ENCODE measurements at regions not wholly inside any gene's neighbourhood (a gene's known extent, or its start where the extent isn't known, plus 50 kb on each side); places are given as distances from the start of the nearest gene placed in this dataset.

DNA sequence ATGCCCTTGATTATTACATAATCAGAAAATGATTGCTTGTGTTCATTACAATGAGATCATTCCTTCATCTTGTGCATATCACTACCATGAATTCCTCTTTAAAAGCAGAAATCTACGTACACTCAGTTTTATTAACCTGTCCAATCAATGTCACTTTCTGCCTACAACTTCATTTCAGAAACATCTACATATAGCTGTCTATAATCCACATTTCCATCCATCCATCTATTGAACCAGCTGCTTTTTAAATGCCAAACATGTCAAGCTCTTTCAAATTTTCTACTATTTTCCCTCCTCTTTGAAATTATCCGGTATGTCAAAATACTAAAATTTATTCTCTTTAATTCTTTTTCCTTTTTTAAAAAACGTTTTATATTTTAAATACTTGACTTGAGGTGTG lies 462.0 kb downstream of the GABRG1 start (continued):
- TF ChIP-seq, protein P1, sequence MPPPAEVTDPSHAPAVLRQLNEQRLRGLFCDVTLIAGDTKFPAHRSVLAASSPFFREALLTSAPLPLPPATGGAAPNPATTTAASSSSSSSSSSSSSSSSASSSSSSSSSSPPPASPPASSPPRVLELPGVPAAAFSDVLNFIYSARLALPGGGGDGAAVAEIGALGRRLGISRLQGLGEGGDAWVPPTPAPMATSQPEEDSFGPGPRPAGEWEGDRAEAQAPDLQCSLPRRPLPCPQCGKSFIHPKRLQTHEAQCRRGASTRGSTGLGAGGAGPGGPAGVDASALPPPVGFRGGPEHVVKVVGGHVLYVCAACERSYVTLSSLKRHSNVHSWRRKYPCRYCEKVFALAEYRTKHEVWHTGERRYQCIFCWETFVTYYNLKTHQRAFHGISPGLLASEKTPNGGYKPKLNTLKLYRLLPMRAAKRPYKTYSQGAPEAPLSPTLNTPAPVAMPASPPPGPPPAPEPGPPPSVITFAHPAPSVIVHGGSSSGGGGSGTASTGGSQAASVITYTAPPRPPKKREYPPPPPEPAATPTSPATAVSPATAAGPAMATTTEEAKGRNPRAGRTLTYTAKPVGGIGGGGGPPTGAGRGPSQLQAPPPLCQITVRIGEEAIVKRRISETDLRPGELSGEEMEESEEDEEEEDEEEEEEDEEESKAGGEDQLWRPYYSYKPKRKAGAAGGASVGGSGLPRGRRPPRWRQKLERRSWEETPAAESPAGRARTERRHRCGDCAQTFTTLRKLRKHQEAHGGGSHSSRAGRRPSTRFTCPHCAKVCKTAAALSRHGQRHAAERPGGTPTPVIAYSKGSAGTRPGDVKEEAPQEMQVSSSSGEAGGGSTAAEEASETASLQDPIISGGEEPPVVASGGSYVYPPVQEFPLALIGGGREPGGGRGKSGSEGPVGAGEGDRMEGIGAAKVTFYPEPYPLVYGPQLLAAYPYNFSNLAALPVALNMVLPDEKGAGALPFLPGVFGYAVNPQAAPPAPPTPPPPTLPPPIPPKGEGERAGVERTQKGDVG (CRISPR knock-in tag; IDR thresholded peaks at IDR 0.05): no peak
- TF ChIP-seq EP300 (IDR thresholded peaks at IDR 0.05; ENCODE audit: borderline replicate concordance in 1 of 2, control insufficient read depth in 1 of 2, low read depth in 2 of 2, low read length in 2 of 2): no peak

DNA sequence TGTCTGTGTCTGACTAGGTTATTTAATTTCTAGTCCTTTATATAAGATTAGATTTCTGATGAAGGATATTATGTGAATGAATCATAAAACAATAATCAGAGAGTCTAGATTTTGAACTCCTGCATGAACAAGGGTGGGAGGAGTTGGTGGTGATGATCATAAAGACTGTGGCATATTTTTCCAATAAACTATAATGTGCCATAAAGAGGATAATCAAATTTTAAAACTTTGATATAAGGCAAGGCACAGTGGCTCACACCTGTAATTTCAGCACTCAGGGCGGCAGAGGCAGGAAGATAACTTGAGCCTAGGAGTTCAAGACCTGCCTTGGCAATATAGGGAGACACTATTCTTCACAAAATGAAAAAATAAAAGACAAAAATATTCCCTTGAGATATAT lies 473.3 kb downstream of the GABRG1 start:
- ATAC-seq (no peak), FAIRE-seq (no peak), DNase-seq (ENCODE audit: low read depth, low spot score) (no peak)
- in situ Hi-C loops (cut with MboI) (no loop called here), intact Hi-C loops (cut with micrococcal nuclease; ENCODE audit: unreplicated experiment) (no loop called here)
- Histone ChIP-seq H3K4me1 (ENCODE audit: control insufficient read depth, insufficient read depth, low read length) (no peaks in the 10 kb centered on the region), H2AFZ (ENCODE audit: control insufficient read depth, low read depth, low read length) (no peak overlapping the region), H3K36me3 (ENCODE audit: control insufficient read depth in 2 of 2, insufficient read depth in 2 of 2, low read length in 1 of 2) (no peaks in the 10 kb centered on the region), H3K27ac (ENCODE audit: control insufficient read depth, insufficient read depth) (no peak overlapping the region), H3K4me2 (ENCODE audit: control insufficient read depth, insufficient read depth) (no peak overlapping the region), H3K79me2 (ENCODE audit: control insufficient read depth, insufficient read depth, low read length) (no peaks in the 10 kb centered on the region), H3K27me3 (replicated peaks in 1 of 2; ENCODE audit: control insufficient read depth in 2 of 2, insufficient read depth in 2 of 2, low read length in 1 of 2) (no peaks in the 10 kb centered on the region), H3K9me3 (replicated peaks; ENCODE audit: control insufficient read depth, insufficient read depth, low read length) (no peaks in the 10 kb centered on the region), H4K20me1 (ENCODE audit: control insufficient read depth, insufficient read depth) (no peaks in the 10 kb centered on the region), H3K9ac (ENCODE audit: control insufficient read depth, insufficient read depth, low read length) (no peak overlapping the region), H3K4me3 (no peak overlapping the region)
- WGBS (ENCODE audit: insufficient coverage, insufficient replicate concordance, low lambda C conversion rate, missing lambda C conversion rate): 5% methylated on average over 1 of the region's 1 CpG
- SMC1A ChIA-PET (ENCODE audit: uncharacterized antibody, unreplicated experiment): no interaction called here
- no peak for TF ChIP-seq SMC3 (IDR thresholded peaks at IDR 0.05; ENCODE audit: borderline replicate concordance, low read length)
- TF ChIP-seq RBBP5 (conservative IDR thresholded peaks at IDR 0.05): no peak
- RAD21 ChIA-PET (ENCODE audit: unreplicated experiment): no interaction called here
- CTCF ChIA-PET: no interaction called here
- no TSS peak for BruUV-seq (replicated peaks)
- POLR2A ChIA-PET: no interaction called here

All from GM12878 (cell line).